ENCODE measurements at regions not wholly inside any gene's neighbourhood (a gene's known extent, or its start where the extent isn't known, plus 50 kb on each side); places are given as distances from the start of the nearest gene placed in this dataset.
"Not testable (repeated sequence)": the region's sequence is repeated elsewhere in the genome, so short reads cannot be mapped to it uniquely, and the experiment has no call there.

DNA sequence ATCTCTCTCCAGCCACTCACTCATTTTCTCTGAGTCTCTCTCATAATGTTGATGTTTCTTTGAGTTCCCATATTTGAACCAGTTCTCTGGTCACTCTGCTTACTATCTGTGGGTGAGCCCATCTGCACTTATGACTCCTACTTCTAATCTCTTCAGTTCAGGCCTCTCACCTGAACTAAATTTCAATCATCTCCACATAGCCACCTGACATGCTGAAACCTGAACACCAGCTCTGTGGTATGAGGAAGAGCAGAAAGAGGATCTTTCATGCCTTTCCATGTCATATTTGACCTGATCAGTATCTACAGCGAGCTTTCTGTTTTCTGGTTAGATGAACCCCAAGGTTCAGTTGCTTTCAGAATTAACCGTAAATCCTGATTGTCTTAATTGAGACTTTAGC, 122.2 kb upstream of the ESX1 start:
- no peak for ATAC-seq

DNA sequence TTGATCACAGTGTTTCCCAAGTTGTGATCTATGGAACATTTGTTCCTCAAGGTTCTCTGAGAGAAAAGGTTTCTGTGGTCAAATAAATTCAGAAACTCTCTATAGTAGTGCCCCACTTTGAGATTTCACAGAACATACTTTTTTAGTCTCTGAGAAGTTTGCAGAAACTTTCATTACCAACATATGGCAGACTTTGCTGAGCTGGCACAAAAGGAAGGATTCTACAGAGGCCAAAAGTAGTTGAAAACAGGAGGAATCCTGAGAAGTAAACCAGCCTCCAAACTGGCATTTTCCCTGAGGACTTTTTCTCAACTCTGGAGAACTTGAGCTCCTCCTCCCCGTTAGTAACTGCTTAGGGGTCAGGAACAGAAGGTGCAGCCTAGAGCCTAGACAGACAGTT, 117.8 kb upstream of the ESX1 start:
- no peak for ATAC-seq

DNA sequence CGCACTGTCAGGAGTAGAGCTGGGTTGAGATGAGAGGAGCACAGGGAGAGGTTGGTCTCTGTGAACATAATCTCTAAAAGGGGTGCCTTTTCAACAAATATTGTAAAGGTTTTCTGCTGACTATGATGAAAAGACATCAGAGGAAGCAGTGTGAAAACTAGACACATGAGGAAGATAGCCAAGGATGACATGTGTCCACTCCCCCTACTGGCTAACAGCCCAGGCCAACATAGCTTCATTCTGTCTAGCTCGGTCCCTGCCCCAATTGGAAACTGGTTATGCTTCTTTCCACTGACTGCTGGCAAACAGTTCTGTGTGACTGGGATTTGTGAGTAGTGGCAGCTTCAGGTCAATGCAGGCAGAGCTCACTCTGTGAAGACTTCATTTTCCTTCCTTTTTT, 115.4 kb upstream of the ESX1 start:
- no peak for ATAC-seq

DNA sequence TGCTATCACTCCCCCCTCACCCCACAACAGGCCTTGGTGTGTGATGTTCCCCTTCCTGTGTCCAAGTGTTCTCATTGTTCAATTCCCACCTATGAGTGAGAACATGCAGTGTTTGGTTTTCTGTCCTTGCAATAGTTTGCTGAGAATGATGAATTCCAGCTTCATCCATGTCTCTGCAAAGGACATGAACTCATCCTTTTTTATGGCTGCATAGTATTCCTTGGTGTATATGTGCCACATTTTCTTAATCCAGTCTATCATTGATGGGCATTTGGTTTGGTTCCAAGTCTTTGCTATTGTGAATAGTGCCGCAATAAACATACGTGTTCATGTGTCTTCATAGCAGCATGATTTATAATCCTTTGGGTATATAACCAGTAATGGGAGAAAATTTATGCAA, 106.0 kb upstream of the ESX1 start:
- ATAC-seq: not testable (repeated sequence)

DNA sequence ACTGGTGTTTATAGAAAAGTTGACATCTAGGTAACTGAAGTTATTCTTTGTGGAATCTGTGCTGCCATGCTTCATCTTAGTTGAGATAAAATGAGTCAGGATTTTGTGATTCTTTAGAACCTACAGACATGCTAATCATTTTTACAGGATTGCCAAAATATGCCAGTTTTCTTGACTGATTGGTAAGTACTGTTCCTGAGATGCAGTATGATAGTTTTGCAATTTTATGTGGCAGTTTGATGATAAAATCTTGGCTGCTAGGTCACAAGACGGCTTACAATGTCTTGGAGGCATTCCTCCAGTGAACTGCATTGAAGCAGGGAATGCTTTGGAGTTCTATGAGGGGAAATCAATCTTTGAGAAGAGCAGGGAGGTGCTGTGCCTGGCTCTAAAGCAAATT, 104.4 kb upstream of the ESX1 start:
- no peak for ATAC-seq

DNA sequence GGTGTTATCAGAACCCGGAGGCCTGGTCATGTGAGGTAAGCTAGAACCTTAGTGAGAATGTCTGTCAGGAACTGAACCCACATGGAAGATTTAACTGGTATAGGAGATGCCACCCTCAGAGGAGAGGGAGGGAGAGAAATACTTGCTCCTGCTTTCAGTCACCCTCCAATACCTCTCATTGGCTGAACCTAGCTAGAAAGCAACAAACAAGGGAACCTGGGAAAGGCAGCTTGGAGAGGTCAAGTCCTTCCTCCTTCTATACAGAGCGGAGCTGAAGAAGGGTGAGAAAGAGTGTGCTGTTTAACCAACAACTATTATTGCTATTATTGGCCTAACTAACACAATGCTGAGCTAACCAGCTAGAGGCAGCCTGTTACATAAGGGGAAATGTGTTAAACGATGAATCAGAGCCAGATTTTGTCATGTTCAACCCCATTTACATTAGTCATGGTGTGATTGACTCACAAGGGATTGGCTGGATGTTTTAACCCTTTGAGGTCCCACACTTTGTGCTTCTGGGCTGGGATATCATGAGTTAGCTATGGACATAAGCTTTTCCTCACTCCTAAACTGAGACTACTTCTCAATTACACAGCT, 96.5 kb upstream of the ESX1 start:
- peak; percentile 51 to 67 for ATAC-seq

DNA sequence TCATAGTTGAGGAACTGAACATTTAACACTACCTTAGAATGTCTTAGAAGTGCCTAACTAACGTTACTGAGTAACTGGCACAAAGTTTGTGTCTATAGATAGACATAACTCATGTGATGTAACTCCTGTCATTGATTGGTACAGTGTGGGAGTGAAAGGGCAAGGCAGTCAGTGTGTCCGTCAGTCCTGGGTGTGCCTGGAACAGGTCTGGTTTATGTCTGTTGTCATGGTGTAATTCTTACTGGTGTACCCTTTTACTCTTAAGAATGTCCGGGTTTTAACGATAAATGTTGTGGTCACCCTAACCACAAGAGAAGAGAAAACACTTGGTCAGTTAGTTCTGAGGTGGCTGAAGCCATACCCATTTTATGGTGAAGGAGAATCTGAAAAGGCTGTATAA, 93.1 kb upstream of the ESX1 start:
- ATAC-seq: no peak

DNA sequence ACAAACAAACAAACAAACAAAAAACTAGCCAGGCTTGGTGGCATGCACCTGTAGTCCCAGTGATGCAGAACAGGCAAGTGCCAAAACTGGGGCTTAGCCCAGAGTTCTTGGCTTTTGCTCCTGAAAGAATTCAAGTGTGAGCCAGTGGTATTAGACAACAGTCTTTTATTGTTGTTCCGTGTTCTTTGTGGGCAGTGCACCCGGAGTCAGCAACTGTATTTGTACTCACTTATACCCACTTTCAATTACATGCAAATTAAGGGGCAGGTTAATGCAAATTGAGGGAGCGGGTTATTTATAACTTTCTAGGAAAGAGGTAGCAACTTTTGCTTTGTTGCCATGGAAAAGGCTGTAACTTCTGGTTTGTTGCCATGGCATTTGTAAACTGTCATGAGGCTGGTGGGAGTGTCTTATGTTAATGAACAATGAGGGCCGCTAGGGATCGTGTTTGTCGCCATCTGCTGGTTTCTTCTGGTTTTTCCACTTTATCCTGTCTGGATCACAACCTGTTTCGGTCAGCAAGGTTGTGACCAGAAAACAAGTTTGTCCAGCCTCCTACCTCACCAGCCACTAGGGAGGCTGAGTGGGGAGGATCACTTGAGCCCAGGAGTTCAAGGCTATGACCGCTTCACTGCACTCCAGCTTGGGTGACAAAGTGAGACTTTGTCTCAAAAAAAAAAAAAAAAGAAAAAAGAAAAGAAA, 88.8 kb upstream of the ESX1 start:
- peak in 1 of 2 donors; percentile 41 for ATAC-seq

DNA sequence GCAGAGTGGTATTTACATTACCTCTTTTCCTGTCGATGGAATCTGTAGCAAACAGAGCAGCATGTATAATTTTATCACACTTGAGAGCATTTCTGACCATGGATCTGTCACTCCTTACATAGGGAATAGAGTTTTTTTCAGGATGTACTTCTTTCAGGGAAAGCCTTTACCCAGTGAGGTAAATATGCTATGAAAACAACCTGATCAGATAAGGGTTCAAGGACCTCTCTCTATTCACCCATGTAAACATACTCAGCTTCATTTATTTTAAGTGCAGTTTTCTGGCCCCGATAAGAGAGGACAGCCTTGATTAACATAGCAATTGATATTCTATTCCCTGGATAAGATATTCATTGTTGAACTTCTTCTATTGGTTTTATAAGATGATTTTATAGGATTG, 87.3 kb upstream of the ESX1 start:
- no peak for ATAC-seq

DNA sequence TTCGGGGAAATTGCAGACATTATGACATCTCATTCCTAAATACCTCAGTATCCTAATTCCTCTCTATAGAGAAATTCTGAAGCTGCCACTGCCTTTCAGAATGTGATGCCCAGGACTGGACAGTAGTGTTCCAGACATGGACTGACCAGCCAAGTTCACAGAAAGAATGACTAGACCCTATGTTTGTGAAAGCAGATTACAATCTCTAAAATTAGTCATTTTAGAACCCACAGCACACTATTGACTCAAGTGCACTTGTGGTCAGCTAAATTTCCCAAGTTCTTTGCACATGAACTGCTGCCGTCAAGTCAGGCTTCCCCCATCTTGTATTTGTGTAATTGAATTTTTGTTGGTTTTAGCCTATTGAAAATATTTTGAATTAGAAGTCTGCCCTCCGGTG, 81.0 kb upstream of the ESX1 start:
- no peak for ATAC-seq

DNA sequence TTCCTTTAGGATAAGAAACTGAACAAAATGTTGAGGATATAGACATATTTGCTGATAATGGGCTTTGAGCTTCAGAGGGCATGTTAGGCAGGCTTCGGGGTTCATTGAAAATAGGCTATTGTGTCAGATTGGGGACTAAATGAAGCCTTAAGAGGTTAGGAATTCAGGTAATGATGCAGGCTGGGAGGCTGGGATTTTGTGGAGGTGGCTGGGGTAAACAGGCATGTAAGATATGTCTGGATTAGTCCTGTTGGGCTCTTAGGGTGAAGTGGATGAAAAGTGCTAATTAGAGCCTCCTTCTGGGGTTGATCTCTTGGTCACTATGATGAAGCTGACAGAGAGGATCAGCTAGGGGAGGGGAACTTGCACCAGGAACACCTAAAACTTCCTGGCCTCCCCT, 80.2 kb upstream of the ESX1 start:
- no peak for ATAC-seq

DNA sequence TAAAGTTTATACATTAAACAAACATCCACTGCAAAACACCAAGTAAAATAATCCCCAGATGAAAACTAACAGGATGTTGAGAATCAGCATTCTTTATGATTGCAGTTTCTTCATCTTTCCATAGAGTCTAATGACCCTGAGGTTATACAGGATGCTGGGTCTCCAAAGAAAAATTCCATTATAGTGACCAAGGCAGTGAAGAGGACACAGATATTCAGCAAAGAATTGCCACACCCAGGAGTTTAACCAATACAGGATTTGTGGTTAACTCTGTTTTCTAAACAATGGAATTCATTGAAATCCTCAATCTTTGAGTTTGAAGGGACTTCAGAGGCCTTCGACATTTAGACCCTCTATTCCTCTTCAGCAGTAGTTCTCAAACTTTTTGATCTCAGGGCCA, 76.2 kb upstream of the ESX1 start:
- ATAC-seq: no peak

DNA sequence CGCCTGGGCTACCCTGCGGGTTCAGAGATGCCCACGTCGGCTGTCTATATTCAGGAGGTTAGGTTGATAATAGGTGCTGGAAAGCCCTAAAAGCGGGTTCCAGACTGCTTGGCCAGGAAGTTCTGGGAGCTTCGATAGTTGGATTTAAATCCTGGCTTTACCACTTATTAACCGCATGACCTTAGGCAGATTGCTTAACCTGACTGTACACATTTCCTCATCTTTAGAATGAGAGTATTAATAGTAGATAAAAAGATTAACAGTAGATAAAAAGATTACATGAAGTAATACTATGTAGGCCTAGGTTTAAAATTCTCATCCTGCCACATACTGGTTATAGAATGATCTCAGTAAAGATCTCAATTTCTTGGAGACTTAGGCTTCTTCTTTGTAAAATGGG, 75.0 kb upstream of the ESX1 start:
- no peak for ATAC-seq

DNA sequence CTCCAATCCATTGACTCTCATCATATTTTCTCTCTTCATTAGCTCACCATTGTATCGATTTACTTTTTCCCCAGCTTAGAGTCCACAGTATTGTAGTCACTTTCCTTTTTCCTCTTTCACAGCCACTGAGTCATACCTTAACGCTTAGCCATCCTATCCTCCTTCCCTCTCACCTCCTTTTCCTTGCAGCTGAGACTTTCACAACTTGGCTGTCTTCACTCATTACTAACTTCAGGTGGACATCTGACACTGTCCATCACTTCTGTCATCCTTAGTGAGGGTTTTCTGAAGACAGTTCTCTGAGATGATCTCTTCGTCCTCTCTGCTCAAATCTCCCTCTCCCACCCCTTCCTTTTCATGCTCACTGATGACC, 70.5 kb upstream of the ESX1 start:
- ATAC-seq: no peak

DNA sequence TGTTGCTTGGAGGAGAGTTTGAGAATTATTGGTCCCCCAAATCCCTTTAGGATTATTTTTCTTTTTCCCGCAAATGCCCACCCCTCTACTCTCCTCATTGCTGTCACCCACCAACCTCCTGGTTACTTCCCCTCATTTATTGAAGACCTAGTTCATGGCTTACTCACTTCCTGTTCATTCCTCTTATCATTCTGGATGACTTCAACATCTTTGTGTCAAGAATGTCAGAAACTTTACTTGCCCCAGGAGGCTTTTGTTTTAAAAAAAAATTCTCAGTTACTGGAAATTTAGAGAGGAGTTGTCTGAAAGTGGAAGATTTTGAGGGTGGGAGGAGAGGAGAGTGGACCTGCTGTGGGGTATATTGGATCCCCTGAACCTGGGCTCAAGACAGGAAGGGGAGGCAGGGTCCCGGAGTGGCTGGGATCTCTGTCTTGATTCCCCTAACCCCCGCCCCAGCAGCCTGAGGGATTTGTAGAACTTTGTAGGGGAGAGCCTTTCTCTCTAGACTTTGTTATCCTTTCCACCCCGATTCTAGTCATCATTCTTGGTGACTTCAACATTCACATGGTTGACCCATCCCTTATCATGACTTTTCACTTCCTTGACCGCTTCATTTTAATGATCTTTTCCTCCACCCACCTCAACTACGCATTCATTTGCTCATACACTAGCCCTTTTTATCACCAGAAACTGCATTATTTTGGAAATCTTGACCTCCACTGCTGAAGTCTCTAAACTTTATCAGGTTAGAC, 69.9 kb upstream of the ESX1 start:
- ATAC-seq: no peak

DNA sequence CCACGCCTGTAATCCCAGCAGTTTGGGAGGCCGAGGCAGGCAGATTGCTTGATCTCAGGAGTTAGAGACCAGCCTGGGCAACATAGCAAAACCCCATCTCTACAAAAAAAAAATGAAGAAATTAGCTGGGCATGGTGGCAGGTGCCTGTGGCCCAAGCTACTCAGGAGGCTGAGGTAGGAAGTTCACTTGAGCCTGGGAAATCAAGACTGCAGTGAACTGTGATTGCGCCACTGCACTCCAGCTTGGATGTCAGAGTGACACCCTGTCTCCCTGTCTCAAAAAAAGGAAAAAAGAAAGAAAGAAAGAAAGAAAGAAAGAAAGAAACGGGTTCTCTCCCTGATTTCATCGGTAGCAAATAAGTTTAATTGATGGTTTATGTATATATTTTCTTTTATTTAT, 64.6 kb upstream of the ESX1 start:
- no peak for ATAC-seq

DNA sequence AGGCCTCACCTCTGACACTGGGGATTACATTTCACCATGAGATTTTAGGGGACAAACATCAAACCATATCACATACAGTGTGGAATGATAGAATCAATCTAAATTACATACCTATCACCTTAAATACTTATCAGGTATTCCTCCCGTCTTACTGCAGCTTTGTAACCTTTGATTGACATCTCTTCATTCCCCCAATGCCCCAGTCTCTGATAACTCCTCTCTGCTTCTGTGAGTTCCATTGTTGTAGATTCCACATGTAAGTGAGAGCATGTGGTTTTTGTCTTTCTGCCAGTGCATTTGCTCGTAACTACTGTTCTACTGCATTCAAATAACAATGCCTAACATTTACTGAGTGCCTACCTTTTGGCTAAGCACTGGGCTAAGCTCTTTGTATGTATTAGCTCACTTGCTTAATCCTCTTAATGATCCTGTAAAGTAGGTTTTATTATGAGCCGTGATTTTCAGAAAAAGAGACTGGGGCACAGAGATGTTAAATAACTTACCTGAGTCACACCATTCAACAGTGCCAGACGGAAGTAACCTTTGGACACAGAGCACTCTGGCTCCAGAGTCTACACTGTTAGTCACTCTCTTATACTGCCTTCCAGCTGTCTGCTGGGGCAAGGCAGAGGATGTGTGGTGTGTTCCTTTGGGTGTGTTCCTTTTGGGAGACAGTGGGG, 63.7 kb upstream of the ESX1 start:
- no peak for ATAC-seq

DNA sequence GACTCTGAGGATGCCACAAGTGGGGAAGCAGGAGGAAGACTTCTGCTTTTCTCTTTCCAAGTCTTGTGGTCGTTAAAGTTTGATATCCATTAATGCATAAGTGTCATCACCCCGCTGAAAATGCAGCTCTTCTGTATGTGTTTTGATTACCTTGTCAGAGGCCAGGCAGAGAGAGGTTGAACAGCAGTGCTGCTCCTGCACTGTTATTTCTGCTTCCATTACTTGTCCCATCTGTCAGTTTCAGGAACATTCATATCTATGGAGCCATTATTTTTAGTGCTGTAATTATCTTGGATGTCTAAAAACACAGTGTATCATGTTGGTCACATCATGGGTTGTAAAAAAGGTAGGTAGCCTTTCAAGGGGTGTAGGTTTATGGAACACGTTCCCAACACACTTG, 62.0 kb upstream of the ESX1 start:
- ATAC-seq: no peak

DNA sequence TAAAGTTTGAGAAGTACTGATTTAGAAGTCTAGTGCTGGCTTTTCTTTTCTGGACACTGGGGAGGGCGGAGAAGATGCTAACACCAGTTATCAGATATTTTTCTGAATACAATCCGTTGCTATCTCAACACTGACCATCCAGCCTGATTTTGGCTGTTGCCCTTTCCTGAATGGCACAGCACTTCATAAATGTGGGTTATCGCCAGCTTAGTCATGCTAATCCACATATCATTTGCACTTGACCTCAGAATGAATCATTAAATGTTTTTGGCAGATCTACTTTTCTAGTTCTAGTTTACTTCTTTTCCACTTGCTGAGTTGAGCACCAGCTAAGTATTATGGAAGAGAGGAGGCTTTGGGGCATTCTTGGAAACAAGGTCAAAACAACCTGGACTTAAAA, 60.8 kb upstream of the ESX1 start:
- ATAC-seq: no peak

DNA sequence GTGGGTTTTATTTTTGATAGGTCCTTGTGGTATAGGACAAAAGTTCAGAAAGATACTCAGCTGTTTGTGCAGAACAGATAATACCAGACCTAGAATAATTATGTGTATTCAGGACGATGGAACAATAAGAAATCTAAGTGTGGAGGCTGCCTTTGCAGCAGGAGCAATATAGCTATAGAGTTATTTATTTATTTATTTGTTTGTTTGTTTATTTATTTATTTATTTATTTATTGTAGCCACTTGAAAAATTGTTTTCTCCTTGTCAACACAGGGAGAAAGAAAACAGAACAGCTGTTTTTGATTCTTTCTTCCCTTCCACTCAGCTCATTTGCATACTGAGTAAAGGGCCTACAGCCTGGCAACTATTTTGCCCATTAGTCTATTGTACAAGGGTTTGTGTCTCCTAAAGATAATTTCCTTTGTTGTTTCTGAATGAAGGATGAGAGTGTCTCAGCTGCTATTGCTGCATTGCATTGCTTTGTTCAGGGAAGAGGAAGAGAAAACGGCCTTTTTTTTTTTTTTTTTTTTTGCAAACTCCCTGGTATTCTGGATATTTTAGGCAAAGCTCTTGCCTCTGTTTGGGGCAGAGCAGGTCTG, 56.0 kb upstream of the ESX1 start:
- no peak for ATAC-seq

DNA sequence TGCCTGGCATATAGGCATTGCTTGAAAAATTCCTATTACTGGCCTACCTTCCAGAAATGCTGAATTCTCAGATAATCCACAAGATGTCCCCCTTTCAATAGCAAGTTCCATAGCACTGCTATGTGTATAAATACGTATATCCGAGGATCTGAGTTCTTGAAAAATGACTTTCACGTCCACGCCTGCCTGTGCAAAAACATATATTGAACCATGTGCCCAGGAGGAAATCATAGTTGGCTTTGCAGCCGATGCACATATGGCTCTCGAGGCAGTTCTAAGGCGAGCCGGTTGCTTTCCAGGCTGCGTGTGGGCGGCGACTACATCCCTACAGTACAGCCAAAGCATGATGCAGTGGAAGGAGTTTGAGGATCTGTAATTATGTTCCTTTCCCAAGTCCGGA, 55.4 kb upstream of the ESX1 start:
- ATAC-seq: no peak

DNA sequence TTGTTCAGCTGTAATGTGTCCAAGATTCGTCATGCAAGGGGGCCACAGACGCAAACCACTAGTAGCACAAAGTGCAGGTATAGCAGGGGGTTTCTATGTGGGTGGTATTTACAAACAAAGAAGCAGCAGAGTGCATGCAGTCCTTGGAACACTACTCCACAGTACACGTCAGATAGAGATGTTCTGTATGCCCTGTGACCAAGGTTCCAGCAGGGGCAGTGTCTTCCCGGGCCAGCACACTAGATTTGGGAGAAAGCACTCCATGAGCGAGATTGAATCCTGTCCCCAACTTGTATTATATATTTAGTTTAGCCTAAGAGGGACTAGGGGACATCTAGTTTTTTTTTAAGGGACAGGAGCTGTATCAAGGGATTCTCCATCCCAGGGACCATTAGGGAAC, 54.4 kb upstream of the ESX1 start:
- ATAC-seq: no peak

DNA sequence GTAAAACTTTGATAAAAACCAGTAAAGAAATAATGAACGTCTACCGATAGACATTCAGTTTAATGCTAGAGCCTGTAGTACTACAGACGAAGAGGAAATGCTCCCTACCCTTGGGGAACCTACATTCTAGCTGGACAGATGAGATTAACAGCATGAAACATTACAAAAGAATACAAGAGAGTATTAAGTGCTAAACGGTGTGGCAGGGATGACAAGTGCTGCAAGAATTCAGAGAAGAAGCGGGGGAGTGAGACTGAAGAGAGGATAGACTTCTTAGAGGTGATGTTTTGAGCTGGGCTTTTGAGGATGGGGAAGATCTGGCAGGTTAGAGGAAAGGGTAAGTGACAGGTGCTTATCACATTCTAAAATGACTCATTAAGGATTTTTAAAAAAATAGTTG, 52.6 kb upstream of the ESX1 start:
- ATAC-seq: no peak

DNA sequence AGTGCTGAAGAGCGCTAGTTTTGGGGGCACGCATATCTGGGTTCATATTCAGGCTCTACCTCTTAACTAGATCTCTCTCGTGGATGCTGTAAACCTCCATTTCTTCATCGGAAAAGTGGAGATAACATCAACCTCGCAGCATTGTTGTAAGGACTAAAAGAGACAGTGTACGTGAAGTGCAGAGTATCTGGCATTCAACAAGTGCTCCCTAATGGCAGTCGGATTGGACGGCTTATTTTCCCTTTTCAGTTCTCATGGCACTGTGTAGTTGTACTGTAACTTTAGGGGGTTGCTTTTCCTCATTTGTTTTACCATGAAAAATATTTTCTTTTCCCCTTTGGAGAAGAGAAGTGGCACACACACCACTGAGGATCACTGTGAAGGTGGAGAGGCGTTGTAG, 51.4 kb upstream of the ESX1 start:
- no peak for ATAC-seq
